ENCODE measurements at regions not wholly inside any gene's neighbourhood (a gene's known extent, or its start where the extent isn't known, plus 50 kb on each side); places are given as distances from the start of the nearest gene placed in this dataset.
"Not testable (repeated sequence)": the region's sequence is repeated elsewhere in the genome, so short reads cannot be mapped to it uniquely, and the experiment has no call there.

DNA sequence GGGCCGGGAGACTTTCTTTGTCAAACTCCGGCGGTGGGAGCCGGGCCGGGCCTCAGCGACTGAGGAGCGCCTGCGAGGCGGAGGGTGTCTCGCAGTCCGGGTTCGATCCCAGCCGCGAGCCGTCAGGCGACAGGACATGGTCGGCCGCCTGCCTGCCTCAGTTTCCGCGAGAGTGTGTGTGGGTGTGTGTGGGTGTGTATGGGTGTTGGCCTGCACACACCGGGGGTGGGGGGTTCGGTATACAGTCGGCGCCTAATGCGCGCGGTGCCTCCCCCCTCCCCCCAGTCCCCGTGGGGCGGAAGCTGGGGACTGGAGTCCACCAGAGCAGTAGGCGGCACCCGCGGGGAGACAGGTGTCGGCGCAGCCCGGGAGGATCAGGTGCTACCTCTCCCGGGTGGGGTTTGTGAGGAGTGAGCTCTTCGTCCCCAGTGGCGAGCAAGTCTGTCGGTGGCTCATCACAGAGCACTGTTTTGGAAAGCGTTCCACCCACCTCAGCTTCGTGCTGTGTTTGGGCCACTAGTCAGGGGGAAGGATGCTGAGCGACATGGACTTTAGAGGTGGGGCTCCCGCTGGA lies 246.3 kb downstream of the GOLGA6L6 start:
- no peak; a peak in 1 of 6 replicates for ATAC-seq
- 78% methylated on average over 43 of the region's 43 CpGs for WGBS (ENCODE audit: missing lambda C conversion rate)
- ChIA-PET CTCF (interaction anchor here (0.5 to 0.7 kb wide), 2 partner anchors 61 to 373 kb away, joined by 3 to 4 read pairs; no protein-coding TSS in a partner anchor), POLR2A (no interaction called here)
- no peak for DNase-seq (ENCODE audit: low read depth in 1 of 2, low spot score in 1 of 2)
- peaks cover 21% of the 10 kb centered on the region for H3K9me3 ChIP-seq
- no peak overlapping the region for H3K27ac ChIP-seq
- H3K4me2 ChIP-seq = no peak overlapping the region
- no peak for FAIRE-seq
- no peak overlapping the region for H3K4me3 ChIP-seq
- no peaks in the 10 kb centered on the region for H3K4me1 ChIP-seq
- TF ChIP-seq ZNF302 (CRISPR knock-in tag; IDR thresholded peaks at IDR 0.05) (no peak), TP53 (CRISPR knock-in tag; IDR thresholded peaks at IDR 0.05) (no peak), FOSB (CRISPR knock-in tag; IDR thresholded peaks at IDR 0.05) (no peak), CBX8 (IDR thresholded peaks at IDR 0.05) (no peak), E2F6 (IDR thresholded peaks at IDR 0.05; ENCODE audit: borderline replicate concordance, low read depth) (no peak), ESRRA (IDR thresholded peaks at IDR 0.05; ENCODE audit: borderline replicate concordance, low read length) (no peak), USF2 (IDR thresholded peaks at IDR 0.05) (no peak), PHF8 (IDR thresholded peaks at IDR 0.05; ENCODE audit: borderline replicate concordance, low read depth) (no peak)

GRCh38 chr15:20294651-20295237 lies 246.9 kb downstream of the GOLGA6L6 start:
- Histone ChIP-seq H3K4me1 (no peaks in the 10 kb centered on the region), H3K9me3 (peaks cover 21% of the 10 kb centered on the region), H3K4me2 (no peak overlapping the region), H3K27ac (no peak overlapping the region), H3K4me3 (no peak overlapping the region)
- POLR2A ChIA-PET = no interaction called here
- CTCF ChIA-PET = no interaction called here
- FAIRE-seq = no peak
- no peak for TF ChIP-seq RCOR1 (IDR thresholded peaks at IDR 0.05; ENCODE audit: low read depth, low read length)
- TF ChIP-seq, protein P1, sequence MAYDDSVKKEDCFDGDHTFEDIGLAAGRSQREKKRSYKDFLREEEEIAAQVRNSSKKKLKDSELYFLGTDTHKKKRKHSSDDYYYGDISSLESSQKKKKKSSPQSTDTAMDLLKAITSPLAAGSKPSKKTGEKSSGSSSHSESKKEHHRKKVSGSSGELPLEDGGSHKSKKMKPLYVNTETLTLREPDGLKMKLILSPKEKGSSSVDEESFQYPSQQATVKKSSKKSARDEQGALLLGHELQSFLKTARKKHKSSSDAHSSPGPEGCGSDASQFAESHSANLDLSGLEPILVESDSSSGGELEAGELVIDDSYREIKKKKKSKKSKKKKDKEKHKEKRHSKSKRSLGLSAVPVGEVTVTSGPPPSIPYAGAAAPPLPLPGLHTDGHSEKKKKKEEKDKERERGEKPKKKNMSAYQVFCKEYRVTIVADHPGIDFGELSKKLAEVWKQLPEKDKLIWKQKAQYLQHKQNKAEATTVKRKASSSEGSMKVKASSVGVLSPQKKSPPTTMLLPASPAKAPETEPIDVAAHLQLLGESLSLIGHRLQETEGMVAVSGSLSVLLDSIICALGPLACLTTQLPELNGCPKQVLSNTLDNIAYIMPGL (CRISPR knock-in tag; IDR thresholded peaks at IDR 0.05; ENCODE audit: borderline replicate concordance) = no peak
- no peak for TF ChIP-seq FOSL2 (IDR thresholded peaks at IDR 0.05)
- TF ChIP-seq FOSL2 (CRISPR knock-in tag; IDR thresholded peaks at IDR 0.05) = no peak
- TF ChIP-seq HDAC2 (IDR thresholded peaks at IDR 0.05) = no peak
- no peak for TF ChIP-seq SREBF2 (IDR thresholded peaks at IDR 0.05)
- no peak for TF ChIP-seq ZSCAN20 (CRISPR knock-in tag; IDR thresholded peaks at IDR 0.05)
- no peak for TF ChIP-seq MAZ (IDR thresholded peaks at IDR 0.05; ENCODE audit: borderline replicate concordance, low read depth, low read length)
- no peak for TF ChIP-seq FOXS1 (CRISPR knock-in tag; IDR thresholded peaks at IDR 0.05)
- TF ChIP-seq GATA3 (IDR thresholded peaks at IDR 0.05; ENCODE audit: borderline replicate concordance) = no peak
- no peak for TF ChIP-seq MYC (IDR thresholded peaks at IDR 0.05; ENCODE audit: borderline replicate concordance, low read length)
- TF ChIP-seq MAX (IDR thresholded peaks at IDR 0.05) = no peak
- TF ChIP-seq HEYL (CRISPR knock-in tag; IDR thresholded peaks at IDR 0.05) = no peak
- ATAC-seq = peak in 1 of 2 experiments; percentile 56; a peak in 2 of 6 replicates
- WGBS (ENCODE audit: missing lambda C conversion rate) = 84% methylated on average over 76 of the region's 80 CpGs
- DNase-seq (ENCODE audit: low read depth in 1 of 2, low spot score in 1 of 2) = no peak

GRCh38 chr15:20292422-20293005 lies 249.1 kb downstream of the GOLGA6L6 start:
- CTCF ChIA-PET = interaction anchor here (1.2 kb wide), 1 partner anchor 18 kb away, joined by 3 read pairs; no protein-coding TSS in a partner anchor
- FAIRE-seq; DNase-seq (ENCODE audit: low read depth in 1 of 2, low spot score in 1 of 2); H3K4me2 ChIP-seq; H3K4me1 ChIP-seq; ATAC-seq; H3K4me3 ChIP-seq; POLR2A ChIA-PET; H3K27ac ChIP-seq: not testable (repeated sequence)
- 5% methylated on average over 5 of the region's 5 CpGs for WGBS (ENCODE audit: missing lambda C conversion rate)
- H3K9me3 ChIP-seq = peaks cover 24% of the 10 kb centered on the region

DNA sequence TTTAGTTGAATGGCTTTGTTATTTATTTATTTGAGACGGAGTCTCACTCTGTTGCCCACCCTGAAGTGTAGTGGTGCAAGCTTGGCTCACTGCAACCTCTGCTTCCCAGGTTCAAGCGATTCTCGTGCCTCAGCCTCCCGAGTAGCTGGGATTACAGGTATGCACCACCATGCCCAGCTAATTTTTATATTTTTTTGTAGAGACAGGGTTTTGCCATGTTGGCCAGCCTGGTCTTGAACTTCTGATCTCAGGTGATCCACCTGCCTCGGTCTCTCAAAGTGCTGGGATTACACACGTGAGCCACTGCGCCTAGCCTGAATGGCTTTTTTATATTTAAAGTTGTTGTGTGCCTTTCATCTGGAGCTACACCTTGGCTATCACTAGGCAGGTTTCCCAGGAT lies 250.0 kb downstream of the GOLGA6L6 start:
- POLR2A ChIA-PET; DNase-seq (ENCODE audit: low read depth in 1 of 2, low spot score in 1 of 2); H3K4me3 ChIP-seq; ATAC-seq; H3K27ac ChIP-seq; H3K4me1 ChIP-seq; FAIRE-seq; H3K4me2 ChIP-seq; CTCF ChIA-PET: not testable (repeated sequence)
- WGBS (ENCODE audit: missing lambda C conversion rate) = 9% methylated on average over 7 of the region's 7 CpGs
- H3K9me3 ChIP-seq = peaks cover 21% of the 10 kb centered on the region

DNA sequence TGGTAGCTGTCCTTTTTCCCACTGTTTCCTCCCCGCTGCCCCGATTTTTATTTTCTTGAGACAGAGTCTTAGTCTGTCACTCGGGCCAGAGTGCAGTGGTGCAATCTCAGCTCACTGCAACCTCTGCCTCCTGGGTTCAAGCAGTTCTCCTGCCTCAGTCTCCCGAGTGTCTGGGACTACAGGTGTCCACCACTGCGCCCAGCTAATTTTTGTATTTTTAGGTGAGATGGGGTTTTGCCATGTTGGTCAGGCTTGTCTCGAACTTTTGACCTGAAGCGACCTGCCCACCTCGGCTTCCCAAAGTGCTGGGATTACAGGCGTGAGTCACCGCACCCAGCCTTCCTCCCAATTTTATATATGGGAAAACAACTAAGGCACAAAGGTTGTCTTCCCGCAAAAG lies 251.0 kb downstream of the GOLGA6L6 start:
- H3K4me2 ChIP-seq; DNase-seq (ENCODE audit: low read depth in 1 of 2, low spot score in 1 of 2); CTCF ChIA-PET; H3K27ac ChIP-seq; POLR2A ChIA-PET; H3K4me1 ChIP-seq; ATAC-seq; H3K4me3 ChIP-seq; FAIRE-seq: not testable (repeated sequence)
- WGBS (ENCODE audit: missing lambda C conversion rate) = 12% methylated on average over 11 of the region's 11 CpGs
- H3K9me3 ChIP-seq = peaks cover 25% of the 10 kb centered on the region

Data from A549 (cell line).